MG63 (cell line): ENCODE measurements at regions not wholly inside any gene's neighbourhood (a gene's known extent, or its start where the extent isn't known, plus 50 kb on each side); places are given as distances from the start of the nearest gene placed in this dataset.
"Not testable (repeated sequence)": the region's sequence is repeated elsewhere in the genome, so short reads cannot be mapped to it uniquely, and the experiment has no call there.

Experiments used
- DNase-seq: peaks from one replicate; pipeline ENCODE4 v3.0.0-alpha.2; 2020
- H3K27me3 ChIP-seq: fragments of 250-450 bp; sonication (Bioruptor Pico); 2 replicates; pipeline ENCODE4 v1.5.1; 2020; ENCODE audit warnings: mild to moderate bottlenecking, moderate library complexity
- H3K36me3 ChIP-seq: fragments of 250-450 bp; sonication (Bioruptor Pico); 2 replicates; pipeline ENCODE4 v1.5.1; 2020; ENCODE audit warnings: mild to moderate bottlenecking, moderate library complexity
- H3K4me3 ChIP-seq: fragments of 250-450 bp; sonication (Bioruptor Pico); 2 replicates; pipeline ENCODE4 v1.5.1; 2020; ENCODE audit warnings: mild to moderate bottlenecking, moderate library complexity
- H3K9me3 ChIP-seq: fragments of 250-450 bp; sonication (Bioruptor Pico); 2 replicates; pipeline ENCODE4 v1.5.1; 2020; ENCODE audit warnings: mild to moderate bottlenecking, moderate library complexity

GRCh38 chr7:81158189-81158588, 239.3 kb upstream of the SEMA3C start:
- Histone ChIP-seq H3K4me3 (no peak overlapping the region), H3K27me3 (no peaks in the 10 kb centered on the region), H3K36me3 (no peaks in the 10 kb centered on the region), H3K9me3 (no peaks in the 10 kb centered on the region)
- no peak for DNase-seq

- Histone ChIP-seq H3K36me3 (no peaks in the 10 kb centered on the region), H3K9me3 (no peaks in the 10 kb centered on the region), H3K27me3 (no peaks in the 10 kb centered on the region), H3K4me3 (no peak overlapping the region)
- no peak for DNase-seq
Observed at GRCh38 chr7:81155654-81156373, 237.0 kb upstream of the SEMA3C start.

- no peaks in the 10 kb centered on the region for H3K36me3 ChIP-seq
- no peaks in the 10 kb centered on the region for H3K27me3 ChIP-seq
- DNase-seq = no peak
- no peaks in the 10 kb centered on the region for H3K9me3 ChIP-seq
- H3K4me3 ChIP-seq = no peak overlapping the region
Observed at GRCh38 chr7:81154565-81154964, 235.7 kb upstream of the SEMA3C start.

DNA sequence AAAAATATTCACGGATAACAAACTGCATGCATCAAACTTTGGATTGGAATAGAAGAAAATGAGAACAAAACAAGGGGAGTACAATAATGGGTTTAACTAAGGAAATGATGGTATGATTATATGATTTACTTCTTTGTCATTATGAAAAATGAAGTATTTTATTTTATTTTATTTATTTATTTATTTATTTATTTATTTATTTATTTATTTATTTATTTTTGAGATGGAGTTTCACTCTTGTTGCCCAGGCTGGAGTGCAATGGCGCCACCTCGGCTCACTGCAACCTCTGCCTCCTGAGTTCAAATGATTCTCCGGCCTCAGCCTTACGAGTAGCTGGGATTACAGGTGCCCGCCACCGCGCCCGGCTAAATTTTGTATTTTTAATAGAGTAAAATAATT, 234.1 kb upstream of the SEMA3C start:
- H3K9me3 ChIP-seq, DNase-seq, H3K27me3 ChIP-seq, H3K4me3 ChIP-seq, H3K36me3 ChIP-seq: not testable (repeated sequence)

DNA sequence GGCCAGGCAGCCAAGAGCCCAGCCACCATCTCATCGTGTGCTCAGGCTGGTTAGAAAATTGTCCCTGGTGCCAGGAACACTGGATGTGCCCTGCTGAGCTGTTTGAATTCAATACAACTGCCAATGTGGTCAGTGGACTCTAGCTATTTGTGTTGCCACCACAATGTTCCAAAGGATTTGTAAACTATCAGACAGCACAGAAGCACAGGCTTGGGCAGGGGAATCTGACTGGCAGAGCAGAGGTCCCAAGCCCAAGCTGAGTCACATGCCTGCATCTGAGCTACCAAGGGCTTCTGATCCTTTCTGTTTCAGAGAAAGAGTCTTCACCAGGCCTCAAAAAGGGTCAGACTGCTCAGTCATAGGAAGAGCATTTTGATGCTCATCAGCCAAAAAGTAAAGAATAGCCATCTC, 232.1 kb upstream of the SEMA3C start:
- Histone ChIP-seq H3K27me3 (no peaks in the 10 kb centered on the region), H3K9me3 (no peaks in the 10 kb centered on the region)
- DNase-seq = peak; percentile 86

DNA sequence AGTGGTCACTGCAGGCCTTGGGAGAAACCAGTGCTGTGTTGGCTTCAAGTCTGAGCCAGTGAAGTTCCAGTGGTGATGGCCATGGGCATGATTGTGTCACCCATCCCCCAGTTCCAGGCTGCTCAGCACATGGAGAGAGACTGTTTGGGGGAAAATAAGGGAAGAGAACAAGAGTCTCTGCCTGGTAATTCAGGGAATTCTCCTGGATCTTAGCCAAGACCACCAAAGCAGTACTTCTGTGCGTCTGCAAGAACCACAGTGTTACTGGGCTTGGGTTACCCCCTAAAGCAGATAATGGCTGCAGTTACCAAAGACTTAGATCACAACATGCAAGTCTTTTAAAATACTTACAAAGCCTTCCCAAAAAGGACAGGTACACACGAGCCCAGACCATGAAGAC, 225.0 kb upstream of the SEMA3C start:
- no peaks in the 10 kb centered on the region for H3K27me3 ChIP-seq
- H3K9me3 ChIP-seq = no peaks in the 10 kb centered on the region
- DNase-seq = no peak
- no peak overlapping the region for H3K4me3 ChIP-seq
- no peaks in the 10 kb centered on the region for H3K36me3 ChIP-seq

More for the DNA sequence above, 232.1 kb upstream of the SEMA3C start:
- H3K36me3 ChIP-seq = no peaks in the 10 kb centered on the region
- no peak overlapping the region for H3K4me3 ChIP-seq

DNA sequence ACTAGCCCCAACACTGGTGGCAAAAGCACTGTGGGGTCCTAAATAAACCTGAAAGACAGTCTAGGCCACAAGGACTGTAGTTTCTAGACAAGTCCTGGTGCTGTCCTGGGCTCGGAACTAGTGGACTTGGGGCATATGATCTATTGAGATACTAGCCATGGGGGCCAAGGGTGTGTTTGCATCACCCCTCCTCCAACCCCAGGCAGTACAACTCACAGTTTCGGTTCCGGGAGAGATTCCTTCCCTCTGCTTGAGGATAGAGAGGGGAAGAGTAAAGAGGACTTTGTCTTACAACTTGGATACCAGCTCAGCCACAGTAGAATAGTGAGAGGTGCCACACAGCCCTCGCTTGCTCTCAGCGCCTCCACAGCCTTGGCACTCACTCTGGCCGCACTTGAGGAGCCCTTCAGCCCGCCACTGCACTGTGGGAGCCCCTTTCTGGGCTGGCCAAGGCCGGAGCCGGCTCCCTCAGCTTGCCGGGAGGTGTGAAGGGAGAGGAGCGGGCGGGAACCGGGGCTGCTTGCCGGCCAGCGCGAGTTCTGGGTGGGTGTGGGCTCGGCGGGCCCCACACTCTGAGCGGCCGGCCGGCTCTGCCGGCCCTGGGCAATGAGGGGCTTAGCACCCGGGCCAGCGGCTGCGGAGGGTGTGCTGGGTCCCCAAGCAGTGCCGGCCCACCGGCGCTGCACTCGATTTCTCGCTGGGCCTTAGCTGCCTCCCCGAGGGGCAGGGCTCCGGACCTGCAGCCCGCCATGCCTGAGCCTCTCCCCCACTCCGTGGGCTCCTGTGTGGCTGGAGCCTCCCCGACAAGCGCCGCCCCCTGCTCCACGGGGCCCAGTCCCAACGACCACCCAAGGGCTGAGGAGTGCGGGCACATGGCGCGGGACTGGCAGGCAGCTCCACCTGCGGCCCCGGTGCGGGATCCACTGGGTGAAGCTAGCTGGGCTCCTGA, 222.7 kb upstream of the SEMA3C start:
- not testable (repeated sequence) for H3K9me3 ChIP-seq, H3K27me3 ChIP-seq, DNase-seq, H3K4me3 ChIP-seq, H3K36me3 ChIP-seq

- no peaks in the 10 kb centered on the region for H3K27me3 ChIP-seq
- H3K4me3 ChIP-seq = no peak overlapping the region
- H3K36me3 ChIP-seq = no peaks in the 10 kb centered on the region
- DNase-seq = no peak
- H3K9me3 ChIP-seq = no peaks in the 10 kb centered on the region
Observed at GRCh38 chr7:81140775-81141174, 221.9 kb upstream of the SEMA3C start.

- no peaks in the 10 kb centered on the region for H3K9me3 ChIP-seq
- no peak for DNase-seq
- H3K36me3 ChIP-seq = no peaks in the 10 kb centered on the region
- no peaks in the 10 kb centered on the region for H3K27me3 ChIP-seq
- H3K4me3 ChIP-seq = no peak overlapping the region
Observed at GRCh38 chr7:81140252-81140651, 221.4 kb upstream of the SEMA3C start.

GRCh38 chr7:81138870-81139269, 220.0 kb upstream of the SEMA3C start:
- H3K4me3 ChIP-seq = no peak overlapping the region
- no peaks in the 10 kb centered on the region for H3K9me3 ChIP-seq
- no peaks in the 10 kb centered on the region for H3K36me3 ChIP-seq
- H3K27me3 ChIP-seq = no peaks in the 10 kb centered on the region
- no peak for DNase-seq

DNA sequence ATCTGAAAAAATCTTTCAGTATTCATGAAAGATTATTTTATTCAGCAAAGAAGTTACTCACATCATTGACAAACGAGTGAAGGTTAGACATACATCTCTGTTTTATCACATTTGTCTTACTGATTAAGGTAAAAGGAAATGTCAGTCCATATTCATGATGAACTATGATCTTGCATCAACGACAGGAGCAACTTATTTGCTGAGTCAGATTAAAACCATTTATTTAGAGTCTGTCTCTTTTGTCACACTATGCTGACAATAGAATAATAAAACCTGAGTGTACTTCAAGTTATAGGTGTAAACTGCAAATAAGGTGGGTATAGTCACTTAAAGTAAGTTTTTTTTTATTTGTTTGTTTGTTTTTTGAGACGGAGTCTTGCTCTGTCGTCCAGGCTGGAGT, 216.5 kb upstream of the SEMA3C start:
- DNase-seq = no peak
- no peak overlapping the region for H3K4me3 ChIP-seq

GRCh38 chr7:81128011-81128410, 209.2 kb upstream of the SEMA3C start:
- Histone ChIP-seq H3K4me3 (no peak overlapping the region), H3K36me3 (no peaks in the 10 kb centered on the region), H3K27me3 (no peaks in the 10 kb centered on the region), H3K9me3 (no peaks in the 10 kb centered on the region)
- DNase-seq = no peak

More for the DNA sequence above, 216.5 kb upstream of the SEMA3C start:
- H3K27me3 ChIP-seq = no peaks in the 10 kb centered on the region
- H3K9me3 ChIP-seq = no peaks in the 10 kb centered on the region
- H3K36me3 ChIP-seq = no peaks in the 10 kb centered on the region

DNA sequence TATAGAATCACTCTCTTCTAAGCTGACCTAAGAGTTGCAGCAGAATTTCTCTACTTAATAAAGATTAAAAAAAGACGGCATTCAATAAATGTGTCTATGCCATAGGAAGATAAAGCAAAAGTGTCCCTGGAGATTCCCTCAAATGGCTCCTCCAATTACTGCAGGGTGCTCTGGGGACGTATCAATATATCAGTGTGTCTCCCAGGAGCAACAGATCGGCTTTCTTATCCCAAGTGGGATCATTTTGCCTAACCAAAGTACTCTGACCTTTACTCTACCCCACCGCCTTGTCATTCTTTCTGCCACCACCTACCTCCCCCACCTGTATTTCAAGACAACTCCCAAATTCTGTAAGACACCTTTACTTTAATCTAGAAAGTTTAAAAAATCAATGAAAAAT, 202.0 kb upstream of the SEMA3C start:
- Histone ChIP-seq H3K4me3 (no peak overlapping the region), H3K9me3 (no peaks in the 10 kb centered on the region), H3K36me3 (no peaks in the 10 kb centered on the region), H3K27me3 (no peaks in the 10 kb centered on the region)
- no peak for DNase-seq

- Histone ChIP-seq H3K27me3 (no peaks in the 10 kb centered on the region), H3K36me3 (no peaks in the 10 kb centered on the region), H3K9me3 (no peaks in the 10 kb centered on the region), H3K4me3 (no peak overlapping the region)
- DNase-seq = no peak
Observed at GRCh38 chr7:81120111-81120510, 201.3 kb upstream of the SEMA3C start.

DNA sequence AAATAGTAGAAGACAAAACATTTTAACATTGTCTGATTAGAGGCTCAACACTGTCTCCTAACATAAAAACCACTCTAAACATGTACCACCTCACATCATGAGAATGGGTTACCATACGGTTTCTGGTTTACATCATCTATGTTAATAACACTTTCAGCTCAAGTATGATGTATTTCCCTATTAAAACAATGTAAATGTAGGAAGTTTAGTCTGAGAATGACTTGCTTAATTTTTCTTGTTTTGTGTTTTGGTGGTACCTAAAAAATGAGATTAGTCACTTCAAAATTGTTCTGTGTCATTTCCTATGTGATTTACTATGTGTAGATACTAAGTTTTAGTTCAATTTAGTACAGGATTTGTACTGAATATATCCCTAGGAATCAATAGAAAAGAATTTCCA, 195.8 kb upstream of the SEMA3C start:
- no peaks in the 10 kb centered on the region for H3K27me3 ChIP-seq
- H3K9me3 ChIP-seq = no peaks in the 10 kb centered on the region
- no peak for DNase-seq
- no peaks in the 10 kb centered on the region for H3K36me3 ChIP-seq
- H3K4me3 ChIP-seq = no peak overlapping the region

GRCh38 chr7:81112731-81113130, 193.9 kb upstream of the SEMA3C start:
- DNase-seq = no peak
- no peaks in the 10 kb centered on the region for H3K27me3 ChIP-seq
- no peak overlapping the region for H3K4me3 ChIP-seq
- no peaks in the 10 kb centered on the region for H3K9me3 ChIP-seq
- no peaks in the 10 kb centered on the region for H3K36me3 ChIP-seq

DNA sequence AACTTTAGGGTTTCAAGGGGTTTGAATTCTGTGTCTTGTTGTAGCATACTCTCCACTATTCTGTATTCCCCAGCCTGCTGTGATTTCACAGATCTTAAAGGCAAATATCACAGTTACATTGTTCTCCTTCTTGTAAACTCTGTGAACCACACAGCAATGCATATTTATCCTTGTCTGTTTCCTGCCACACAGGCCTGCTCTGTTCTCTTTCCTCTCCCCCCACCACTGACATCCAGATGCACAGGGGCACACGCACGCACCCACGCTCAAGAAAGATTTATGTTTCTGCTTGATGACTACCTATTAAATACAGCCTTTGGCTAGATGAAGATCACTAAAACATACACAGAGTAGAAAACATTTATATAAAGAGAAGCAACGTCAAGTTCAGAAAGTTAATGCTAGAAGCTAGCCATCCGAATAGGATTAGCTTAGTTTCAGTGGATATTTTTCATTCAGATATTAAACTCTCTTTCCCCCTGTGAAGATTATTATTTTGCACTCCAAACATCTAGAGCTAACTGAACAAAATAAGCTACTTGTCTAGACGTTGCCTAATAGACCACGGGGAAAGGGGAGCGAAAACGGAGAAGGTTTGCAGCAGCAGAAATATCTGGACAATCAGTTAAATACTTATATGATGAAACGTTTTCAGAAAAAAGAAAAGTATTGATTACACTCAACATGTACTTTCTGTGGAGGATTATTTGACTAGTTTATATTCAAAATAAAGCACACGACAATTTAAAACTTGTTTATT, 193.1 kb upstream of the SEMA3C start:
- DNase-seq = no peak
- Histone ChIP-seq H3K27me3 (no peaks in the 10 kb centered on the region), H3K36me3 (no peaks in the 10 kb centered on the region), H3K9me3 (no peaks in the 10 kb centered on the region), H3K4me3 (no peak overlapping the region)
